ENCODE measurements at regions not wholly inside any gene's neighbourhood (a gene's known extent, or its start where the extent isn't known, plus 50 kb on each side); places are given as distances from the start of the nearest gene placed in this dataset.

GRCh38 chr14:26395726-26396125 is 202.1 kb downstream of the NOVA1 start:
- TF ChIP-seq EZH2phosphoT487 (IDR thresholded peaks at IDR 0.05; ENCODE audit: low read depth) = no peak
- TF ChIP-seq CTCF (IDR thresholded peaks at IDR 0.05; ENCODE audit: low read depth, low read length) = no peak
- no peaks in the 10 kb centered on the region for H4K20me1 ChIP-seq (ENCODE audit: insufficient read depth, low read length)
- H3K4me3 ChIP-seq (ENCODE audit: low read length) = no peak overlapping the region
- H3K79me2 ChIP-seq (ENCODE audit: low read length) = no peaks in the 10 kb centered on the region
- H3K36me3 ChIP-seq (replicated peaks; ENCODE audit: low read depth, low read length) = no peaks in the 10 kb centered on the region
- no peak overlapping the region for H2AFZ ChIP-seq (ENCODE audit: low read depth, low read length)
- no peaks in the 10 kb centered on the region for H3K9me3 ChIP-seq (ENCODE audit: insufficient read depth, low read length)
- H3K4me2 ChIP-seq (ENCODE audit: low read length) = no peak overlapping the region
- no peaks in the 10 kb centered on the region for H3K27me3 ChIP-seq (ENCODE audit: low read depth, low read length)
- H3K27ac ChIP-seq (ENCODE audit: low read length) = no peak overlapping the region
- no peaks in the 10 kb centered on the region for H3K4me1 ChIP-seq (ENCODE audit: low read length)
- H3K9ac ChIP-seq (ENCODE audit: low read length) = no peak overlapping the region

- Histone ChIP-seq H3K27me3 (ENCODE audit: low read depth, low read length) (no peaks in the 10 kb centered on the region), H3K27ac (ENCODE audit: low read length) (no peak overlapping the region), H3K9ac (ENCODE audit: low read length) (no peak overlapping the region), H3K4me1 (ENCODE audit: low read length) (no peaks in the 10 kb centered on the region), H4K20me1 (ENCODE audit: insufficient read depth, low read length) (no peaks in the 10 kb centered on the region), H3K9me3 (ENCODE audit: insufficient read depth, low read length) (no peaks in the 10 kb centered on the region), H3K4me3 (ENCODE audit: low read length) (no peak overlapping the region), H3K4me2 (ENCODE audit: low read length) (no peak overlapping the region), H3K36me3 (replicated peaks; ENCODE audit: low read depth, low read length) (no peaks in the 10 kb centered on the region), H2AFZ (ENCODE audit: low read depth, low read length) (no peak overlapping the region), H3K79me2 (ENCODE audit: low read length) (no peaks in the 10 kb centered on the region)
- TF ChIP-seq EZH2phosphoT487 (IDR thresholded peaks at IDR 0.05; ENCODE audit: low read depth) = no peak
- TF ChIP-seq CTCF (IDR thresholded peaks at IDR 0.05; ENCODE audit: low read depth, low read length) = peak; percentile 49
These were observed 203.6 kb downstream of the NOVA1 start for GRCh38 chr14:26394150-26394810.

GRCh38 chr14:26392498-26392897 is 205.3 kb downstream of the NOVA1 start:
- Histone ChIP-seq H3K4me1 (ENCODE audit: low read length) (no peaks in the 10 kb centered on the region), H2AFZ (ENCODE audit: low read depth, low read length) (no peak overlapping the region), H3K4me3 (ENCODE audit: low read length) (no peak overlapping the region), H3K27ac (ENCODE audit: low read length) (no peak overlapping the region), H4K20me1 (ENCODE audit: insufficient read depth, low read length) (no peaks in the 10 kb centered on the region), H3K4me2 (ENCODE audit: low read length) (no peak overlapping the region), H3K79me2 (ENCODE audit: low read length) (no peaks in the 10 kb centered on the region), H3K27me3 (ENCODE audit: low read depth, low read length) (no peaks in the 10 kb centered on the region), H3K36me3 (replicated peaks; ENCODE audit: low read depth, low read length) (no peaks in the 10 kb centered on the region), H3K9ac (ENCODE audit: low read length) (no peak overlapping the region), H3K9me3 (ENCODE audit: insufficient read depth, low read length) (no peaks in the 10 kb centered on the region)
- TF ChIP-seq CTCF (IDR thresholded peaks at IDR 0.05; ENCODE audit: low read depth, low read length) = no peak
- TF ChIP-seq EZH2phosphoT487 (IDR thresholded peaks at IDR 0.05; ENCODE audit: low read depth) = no peak

GRCh38 chr14:26389646-26390508 is 208.0 kb downstream of the NOVA1 start:
- no peaks in the 10 kb centered on the region for H3K36me3 ChIP-seq (replicated peaks; ENCODE audit: low read depth, low read length)
- no peak overlapping the region for H3K4me3 ChIP-seq (ENCODE audit: low read length)
- no peak overlapping the region for H3K27ac ChIP-seq (ENCODE audit: low read length)
- H3K79me2 ChIP-seq (ENCODE audit: low read length) = no peaks in the 10 kb centered on the region
- no peak overlapping the region for H3K9ac ChIP-seq (ENCODE audit: low read length)
- H3K27me3 ChIP-seq (ENCODE audit: low read depth, low read length) = no peaks in the 10 kb centered on the region
- H3K9me3 ChIP-seq (ENCODE audit: insufficient read depth, low read length) = no peaks in the 10 kb centered on the region
- no peaks in the 10 kb centered on the region for H3K4me1 ChIP-seq (ENCODE audit: low read length)
- H4K20me1 ChIP-seq (ENCODE audit: insufficient read depth, low read length) = no peaks in the 10 kb centered on the region
- no peak overlapping the region for H3K4me2 ChIP-seq (ENCODE audit: low read length)
- H2AFZ ChIP-seq (ENCODE audit: low read depth, low read length) = no peak overlapping the region
- no peak for TF ChIP-seq CTCF (IDR thresholded peaks at IDR 0.05; ENCODE audit: low read depth, low read length)
- no peak for TF ChIP-seq EZH2phosphoT487 (IDR thresholded peaks at IDR 0.05; ENCODE audit: low read depth)
